ENCODE measurements at regions not wholly inside any gene's neighbourhood (a gene's known extent, or its start where the extent isn't known, plus 50 kb on each side); places are given as distances from the start of the nearest gene placed in this dataset.

GRCh38 chr4:8741513-8742226 is 130.0 kb downstream of the HMX1 start:
- Histone ChIP-seq H3K36me3 (replicated peaks in 1 of 2; ENCODE audit: control insufficient read depth in 2 of 2, insufficient read depth in 2 of 2, low read length in 2 of 2) (peaks cover 0 to 2% of the 10 kb centered on the region in 2 donors), H3K4ac (ENCODE audit: low read length) (no peak overlapping the region), H3K27ac (replicated peaks; ENCODE audit: low read length) (no peak overlapping the region), H3K23ac (ENCODE audit: low read depth, low read length, poor library complexity) (no peak overlapping the region), H2AFZ (ENCODE audit: low read length) (no peak overlapping the region), H3K79me1 (ENCODE audit: low read depth, low read length) (no peaks in the 10 kb centered on the region), H3K4me2 (ENCODE audit: insufficient read depth, low read length, poor library complexity, severe bottlenecking) (no peak overlapping the region), H3K9ac (ENCODE audit: low read depth, low read length, poor library complexity) (peak overlapping the region; percentile 50), H4K91ac (ENCODE audit: low read depth, low read length, poor library complexity) (no peak overlapping the region), H3K18ac (ENCODE audit: low read length) (peak overlapping the region; percentile 66), H2BK120ac (ENCODE audit: low read depth, low read length) (peak overlapping the region; percentile 17), H2BK5ac (ENCODE audit: low read length) (peak overlapping the region; percentile 69), H3K9me3 (replicated peaks in 1 of 2; ENCODE audit: control insufficient read depth in 2 of 2, insufficient read depth in 1 of 2, low read depth in 1 of 2, low read length in 2 of 2) (peaks cover 0 to 6% of the 10 kb centered on the region in 2 donors), H2BK15ac (ENCODE audit: low read length) (peak overlapping the region; percentile 88), H3K4me3 (ENCODE audit: low read length in 2 of 2) (peak overlapping the region in 1 of 2 donors; percentile 12), H3K4me1 (ENCODE audit: control insufficient read depth in 2 of 2, insufficient read depth in 1 of 2, low read depth in 1 of 2, low read length in 2 of 2) (peaks cover 0 to 23% of the 10 kb centered on the region in 2 donors), H2BK12ac (ENCODE audit: low read length) (peak overlapping the region; percentile 49), H2AK5ac (ENCODE audit: low read depth, low read length) (peak overlapping the region; percentile 97), H3K14ac (ENCODE audit: low read length) (no peak overlapping the region), H3K27me3 (ENCODE audit: control insufficient read depth in 3 of 3, insufficient read depth in 3 of 3, low read depth in 1 of 3, low read length in 3 of 3) (no peaks in the 10 kb centered on the region), H4K8ac (ENCODE audit: low read depth, low read length) (no peak overlapping the region)
- DNase-seq (ENCODE audit: low spot score), result no peak
- WGBS, 2 donors (ENCODE audit: extremely low coverage in 2 of 2, insufficient read length in 2 of 2, insufficient replicate concordance in 1 of 2), result no CpG with 5 or more reads among the region's 12 CpGs

GRCh38 chr4:8740666-8741395 is 130.8 kb downstream of the HMX1 start:
- Histone ChIP-seq H3K14ac (ENCODE audit: low read length) (peak overlapping the region; percentile 66), H2BK5ac (ENCODE audit: low read length) (peak overlapping the region; percentile 69), H3K36me3 (replicated peaks in 1 of 2; ENCODE audit: control insufficient read depth in 2 of 2, insufficient read depth in 2 of 2, low read length in 2 of 2) (no peaks in the 10 kb centered on the region), H3K9me3 (replicated peaks in 1 of 2; ENCODE audit: control insufficient read depth in 2 of 2, insufficient read depth in 1 of 2, low read depth in 1 of 2, low read length in 2 of 2) (peaks cover 0 to 2% of the 10 kb centered on the region in 2 donors), H3K4me1 (ENCODE audit: control insufficient read depth in 2 of 2, insufficient read depth in 1 of 2, low read depth in 1 of 2, low read length in 2 of 2) (peaks cover 0 to 20% of the 10 kb centered on the region in 2 donors), H3K4me2 (ENCODE audit: insufficient read depth, low read length, poor library complexity, severe bottlenecking) (no peak overlapping the region), H3K4ac (ENCODE audit: low read length) (no peak overlapping the region), H2BK120ac (ENCODE audit: low read depth, low read length) (peak overlapping the region; percentile 0), H4K91ac (ENCODE audit: low read depth, low read length, poor library complexity) (peak overlapping the region; percentile 74), H2AK5ac (ENCODE audit: low read depth, low read length) (peak overlapping the region; percentile 71), H2AFZ (ENCODE audit: low read length) (no peak overlapping the region), H2BK15ac (ENCODE audit: low read length) (peak overlapping the region; percentile 88), H3K27me3 (ENCODE audit: control insufficient read depth in 3 of 3, insufficient read depth in 3 of 3, low read depth in 1 of 3, low read length in 3 of 3) (no peaks in the 10 kb centered on the region), H3K9ac (ENCODE audit: low read depth, low read length, poor library complexity) (no peak overlapping the region), H2BK12ac (ENCODE audit: low read length) (no peak overlapping the region), H3K4me3 (ENCODE audit: low read length in 2 of 2) (no peak overlapping the region), H3K27ac (replicated peaks; ENCODE audit: low read length) (no peak overlapping the region), H4K8ac (ENCODE audit: low read depth, low read length) (no peak overlapping the region), H3K23ac (ENCODE audit: low read depth, low read length, poor library complexity) (no peak overlapping the region), H3K79me1 (ENCODE audit: low read depth, low read length) (no peaks in the 10 kb centered on the region), H3K18ac (ENCODE audit: low read length) (peak overlapping the region; percentile 84)
- WGBS, 2 donors (ENCODE audit: extremely low coverage in 2 of 2, insufficient read length in 2 of 2, insufficient replicate concordance in 1 of 2), result no CpG with 5 or more reads among the region's 22 CpGs
- DNase-seq (ENCODE audit: low spot score), result no peak

- Histone ChIP-seq H3K14ac (ENCODE audit: low read length) (no peak overlapping the region), H2BK12ac (ENCODE audit: low read length) (peak overlapping the region; percentile 59), H2BK120ac (ENCODE audit: low read depth, low read length) (no peak overlapping the region), H3K4me2 (ENCODE audit: insufficient read depth, low read length, poor library complexity, severe bottlenecking) (peak overlapping the region; percentile 29), H3K27me3 (ENCODE audit: control insufficient read depth in 3 of 3, insufficient read depth in 3 of 3, low read depth in 1 of 3, low read length in 3 of 3) (no peaks in the 10 kb centered on the region), H3K4me3 (ENCODE audit: low read length in 2 of 2) (no peak overlapping the region), H2BK15ac (ENCODE audit: low read length) (no peak overlapping the region), H2AK5ac (ENCODE audit: low read depth, low read length) (no peak overlapping the region), H4K91ac (ENCODE audit: low read depth, low read length, poor library complexity) (no peak overlapping the region), H3K9me3 (replicated peaks in 1 of 2; ENCODE audit: control insufficient read depth in 2 of 2, insufficient read depth in 1 of 2, low read depth in 1 of 2, low read length in 2 of 2) (peaks cover 0 to 2% of the 10 kb centered on the region in 2 donors), H3K18ac (ENCODE audit: low read length) (peak overlapping the region; percentile 84), H3K79me1 (ENCODE audit: low read depth, low read length) (no peaks in the 10 kb centered on the region), H4K8ac (ENCODE audit: low read depth, low read length) (no peak overlapping the region), H2BK5ac (ENCODE audit: low read length) (peak overlapping the region; percentile 69), H3K4ac (ENCODE audit: low read length) (no peak overlapping the region), H3K27ac (replicated peaks; ENCODE audit: low read length) (no peak overlapping the region), H3K23ac (ENCODE audit: low read depth, low read length, poor library complexity) (no peak overlapping the region), H2AFZ (ENCODE audit: low read length) (no peak overlapping the region), H3K4me1 (ENCODE audit: control insufficient read depth in 2 of 2, insufficient read depth in 1 of 2, low read depth in 1 of 2, low read length in 2 of 2) (peaks cover 0 to 20% of the 10 kb centered on the region in 2 donors), H3K36me3 (replicated peaks in 1 of 2; ENCODE audit: control insufficient read depth in 2 of 2, insufficient read depth in 2 of 2, low read length in 2 of 2) (no peaks in the 10 kb centered on the region), H3K9ac (ENCODE audit: low read depth, low read length, poor library complexity) (no peak overlapping the region)
- no CpG with 5 or more reads among the region's 23 CpGs for WGBS, 2 donors (ENCODE audit: extremely low coverage in 2 of 2, insufficient read length in 2 of 2, insufficient replicate concordance in 1 of 2)
- no peak for DNase-seq (ENCODE audit: low spot score)
Measured at GRCh38 chr4:8739820-8740665, 131.6 kb downstream of the HMX1 start.

Data from neuronal stem cell (in vitro differentiated cells).